HL-60 (cell line): ENCODE measurements at regions not wholly inside any gene's neighbourhood (a gene's known extent, or its start where the extent isn't known, plus 50 kb on each side); places are given as distances from the start of the nearest gene placed in this dataset.

Experiments used
- CTCF ChIP-seq: IDR thresholded peaks from one replicate; pipeline ENCODE4 v1.5.1; 2011; ENCODE audit warnings: low read length, control low read depth, inconsistent platforms; ENCODE audit not compliant: insufficient read depth
- GABPA ChIP-seq: IDR thresholded peaks from 2 replicates; pipeline ENCODE4 v1.6.1; 2012; ENCODE audit warnings: low read depth
- POLR2AphosphoS5 ChIP-seq: IDR thresholded peaks from 2 replicates; pipeline ENCODE4 v1.6.1; 2012; ENCODE audit warnings: low read depth
- REST ChIP-seq: IDR thresholded peaks from 2 replicates; pipeline ENCODE4 v1.6.1; 2012; ENCODE audit warnings: low read depth; ENCODE audit not compliant: insufficient replicate concordance

- TF ChIP-seq POLR2AphosphoS5 (no peak), CTCF (no peak), GABPA (no peak), REST (no peak)
These were observed 51.8 kb upstream of the BMPER start for GRCh38 chr7:33853361-33854062.
